Endodermal cell (in vitro differentiated cells): ENCODE measurements at regions not wholly inside any gene's neighbourhood (a gene's known extent, or its start where the extent isn't known, plus 50 kb on each side); places are given as distances from the start of the nearest gene placed in this dataset.
"Not testable (repeated sequence)": the region's sequence is repeated elsewhere in the genome, so short reads cannot be mapped to it uniquely, and the experiment has no call there.

ENCODE experiments used
- DNase-seq: peaks from one replicate; pipeline ENCODE4 v3.0.0-alpha.2; 2017
- H3K27ac ChIP-seq: 2 replicates; pipeline ENCODE4 v1.5.1; 2013; ENCODE audit warnings: mild to moderate bottlenecking, low read depth, low read length, moderate library complexity
- H3K27me3 ChIP-seq: 2 replicates; pipeline ENCODE4 v1.6.1; 2013; ENCODE audit warnings: mild to moderate bottlenecking, low read length, moderate library complexity; ENCODE audit not compliant: insufficient read depth, control insufficient read depth, poor library complexity, severe bottlenecking
- H3K36me3 ChIP-seq: 2 replicates; pipeline ENCODE4 v1.7.0; 2013; ENCODE audit warnings: mild to moderate bottlenecking, low read length, moderate library complexity; ENCODE audit not compliant: control insufficient read depth, insufficient read depth
- H3K4me1 ChIP-seq: one replicate; pipeline ENCODE4 v1.7.0; 2013; ENCODE audit warnings: low read length; ENCODE audit not compliant: control insufficient read depth, insufficient read depth
- H3K4me3 ChIP-seq: 2 replicates; pipeline ENCODE4 v1.5.1; 2013; ENCODE audit warnings: mild to moderate bottlenecking, low read length, moderate library complexity
- H3K9ac ChIP-seq: 2 replicates; pipeline ENCODE4 v1.6.1; 2013; ENCODE audit warnings: mild to moderate bottlenecking, low read length, moderate library complexity; ENCODE audit not compliant: poor library complexity, severe bottlenecking; ENCODE audit errors: extremely low read depth
- H3K9me3 ChIP-seq: 2 replicates; pipeline ENCODE4 v1.6.1; 2013; ENCODE audit warnings: mild to moderate bottlenecking, low read length, moderate library complexity; ENCODE audit not compliant: control insufficient read depth
- H3K27ac Mint-ChIP-seq: 2 replicates; pipeline ENCODE4 v1.8.0; 2020; ENCODE audit warnings: mixed read lengths
- H3K27me3 Mint-ChIP-seq: 2 replicates; pipeline ENCODE4 v1.8.0; 2021; ENCODE audit warnings: mild to moderate bottlenecking, mixed read lengths; ENCODE audit not compliant: insufficient read depth
- H3K36me3 Mint-ChIP-seq: 2 replicates; pipeline ENCODE4 v1.8.0; 2020; ENCODE audit warnings: low read depth, mixed read lengths
- H3K4me1 Mint-ChIP-seq: 2 replicates; pipeline ENCODE4 v1.8.0; 2020; ENCODE audit warnings: mixed read lengths
- H3K4me3 Mint-ChIP-seq: 2 replicates; pipeline ENCODE4 v1.8.0; 2020; ENCODE audit warnings: mild to moderate bottlenecking, moderate library complexity, mixed read lengths
- H3K9me3 Mint-ChIP-seq: 2 replicates; pipeline ENCODE4 v1.8.0; 2020; ENCODE audit warnings: mild to moderate bottlenecking, mixed read lengths
- WGBS, 2 experiments: methylation state at CpG; one replicate each; pipeline versions ENCODE4 v1.1.5 to v1.1.7; 2013; ENCODE audit warnings: missing lambda C conversion rate in 2 of 2, mixed read lengths in 1 of 2; ENCODE audit not compliant: insufficient coverage in 1 of 2, insufficient read length in 1 of 2; 5-methylcytosine and 5-hydroxymethylcytosine counted together
- TF ChIP-seq, protein P1 (sequence below): fragments of 200-600 bp; sonication (generic); conservative IDR thresholded peaks from 2 replicates; pipeline ENCODE4 v1.5.0; 2021; ENCODE audit warnings: antibody characterized with exemption, mild to moderate bottlenecking

DNA sequence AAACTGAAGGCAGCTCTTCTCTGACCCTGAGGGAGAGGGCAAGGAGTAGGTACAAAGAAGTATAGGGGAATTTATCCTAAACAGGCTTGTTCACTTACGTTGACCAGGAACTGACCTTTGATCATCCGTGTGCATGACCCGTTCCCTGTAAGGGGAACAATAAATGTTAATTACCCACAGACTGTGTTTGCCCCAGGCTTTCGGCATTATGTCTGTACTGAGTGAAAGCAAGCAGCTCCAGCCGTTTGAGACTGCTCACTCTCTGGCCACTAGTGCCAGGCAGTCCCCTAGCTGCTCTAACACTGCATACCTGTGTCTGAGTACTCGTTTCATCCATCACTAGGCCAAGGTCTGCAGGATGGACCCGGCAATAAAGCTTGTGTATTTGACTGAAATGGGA is 1365.3 kb downstream of the NCAM2 start:
- H3K4me1 ChIP-seq: no peaks in the 10 kb centered on the region
- H3K9me3 Mint-ChIP-seq: peaks cover 22% of the 10 kb centered on the region
- no peak overlapping the region for H3K9ac ChIP-seq
- H3K27me3 Mint-ChIP-seq: no peaks in the 10 kb centered on the region
- TF ChIP-seq, protein P1, sequence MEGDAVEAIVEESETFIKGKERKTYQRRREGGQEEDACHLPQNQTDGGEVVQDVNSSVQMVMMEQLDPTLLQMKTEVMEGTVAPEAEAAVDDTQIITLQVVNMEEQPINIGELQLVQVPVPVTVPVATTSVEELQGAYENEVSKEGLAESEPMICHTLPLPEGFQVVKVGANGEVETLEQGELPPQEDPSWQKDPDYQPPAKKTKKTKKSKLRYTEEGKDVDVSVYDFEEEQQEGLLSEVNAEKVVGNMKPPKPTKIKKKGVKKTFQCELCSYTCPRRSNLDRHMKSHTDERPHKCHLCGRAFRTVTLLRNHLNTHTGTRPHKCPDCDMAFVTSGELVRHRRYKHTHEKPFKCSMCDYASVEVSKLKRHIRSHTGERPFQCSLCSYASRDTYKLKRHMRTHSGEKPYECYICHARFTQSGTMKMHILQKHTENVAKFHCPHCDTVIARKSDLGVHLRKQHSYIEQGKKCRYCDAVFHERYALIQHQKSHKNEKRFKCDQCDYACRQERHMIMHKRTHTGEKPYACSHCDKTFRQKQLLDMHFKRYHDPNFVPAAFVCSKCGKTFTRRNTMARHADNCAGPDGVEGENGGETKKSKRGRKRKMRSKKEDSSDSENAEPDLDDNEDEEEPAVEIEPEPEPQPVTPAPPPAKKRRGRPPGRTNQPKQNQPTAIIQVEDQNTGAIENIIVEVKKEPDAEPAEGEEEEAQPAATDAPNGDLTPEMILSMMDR: no peak
- no peak overlapping the region for H3K4me3 ChIP-seq
- H3K27ac Mint-ChIP-seq: no peak overlapping the region
- H3K36me3 ChIP-seq: no peaks in the 10 kb centered on the region
- no peak overlapping the region for H3K27ac ChIP-seq
- 90 to 96% methylated on average over 5 to 7 of the region's 7 CpGs for WGBS, 2 experiments
- no peaks in the 10 kb centered on the region for H3K27me3 ChIP-seq
- DNase-seq: no peak
- peaks cover 23% of the 10 kb centered on the region for H3K9me3 ChIP-seq
- H3K36me3 Mint-ChIP-seq: no peaks in the 10 kb centered on the region
- H3K4me3 Mint-ChIP-seq: no peak overlapping the region
- no peaks in the 10 kb centered on the region for H3K4me1 Mint-ChIP-seq

DNA sequence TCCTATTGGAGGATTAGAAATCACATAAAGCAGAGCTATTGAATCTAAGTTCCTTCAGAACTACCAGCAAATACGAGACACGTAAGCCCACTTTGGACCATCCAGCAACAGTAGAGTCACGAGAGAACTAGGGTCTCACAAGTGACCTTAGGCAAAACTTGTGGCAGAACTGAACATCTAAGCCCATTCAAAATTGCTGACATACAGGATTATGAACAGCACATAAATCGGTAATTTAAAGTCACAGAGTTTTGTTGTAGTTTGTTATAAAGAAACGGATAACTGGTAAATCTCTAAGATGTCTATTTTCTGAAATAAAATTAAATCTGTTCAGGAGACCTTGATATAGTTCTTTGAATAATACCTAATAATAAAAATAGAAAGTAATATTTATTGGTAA is 1366.0 kb downstream of the NCAM2 start:
- Mint-ChIP-seq H3K9me3 (peaks cover 22% of the 10 kb centered on the region), H3K4me1 (no peaks in the 10 kb centered on the region), H3K27ac (no peak overlapping the region), H3K36me3 (no peaks in the 10 kb centered on the region), H3K4me3 (no peak overlapping the region), H3K27me3 (no peaks in the 10 kb centered on the region)
- Histone ChIP-seq H3K4me3 (no peak overlapping the region), H3K36me3 (no peaks in the 10 kb centered on the region), H3K27me3 (no peaks in the 10 kb centered on the region), H3K9ac (no peak overlapping the region), H3K27ac (no peak overlapping the region), H3K9me3 (peaks cover 23% of the 10 kb centered on the region), H3K4me1 (no peaks in the 10 kb centered on the region)
- TF ChIP-seq, protein P1: no peak
- no peak for DNase-seq
- 94 to 100% methylated on average over 1 to 5 of the region's 5 CpGs for WGBS, 2 experiments

DNA sequence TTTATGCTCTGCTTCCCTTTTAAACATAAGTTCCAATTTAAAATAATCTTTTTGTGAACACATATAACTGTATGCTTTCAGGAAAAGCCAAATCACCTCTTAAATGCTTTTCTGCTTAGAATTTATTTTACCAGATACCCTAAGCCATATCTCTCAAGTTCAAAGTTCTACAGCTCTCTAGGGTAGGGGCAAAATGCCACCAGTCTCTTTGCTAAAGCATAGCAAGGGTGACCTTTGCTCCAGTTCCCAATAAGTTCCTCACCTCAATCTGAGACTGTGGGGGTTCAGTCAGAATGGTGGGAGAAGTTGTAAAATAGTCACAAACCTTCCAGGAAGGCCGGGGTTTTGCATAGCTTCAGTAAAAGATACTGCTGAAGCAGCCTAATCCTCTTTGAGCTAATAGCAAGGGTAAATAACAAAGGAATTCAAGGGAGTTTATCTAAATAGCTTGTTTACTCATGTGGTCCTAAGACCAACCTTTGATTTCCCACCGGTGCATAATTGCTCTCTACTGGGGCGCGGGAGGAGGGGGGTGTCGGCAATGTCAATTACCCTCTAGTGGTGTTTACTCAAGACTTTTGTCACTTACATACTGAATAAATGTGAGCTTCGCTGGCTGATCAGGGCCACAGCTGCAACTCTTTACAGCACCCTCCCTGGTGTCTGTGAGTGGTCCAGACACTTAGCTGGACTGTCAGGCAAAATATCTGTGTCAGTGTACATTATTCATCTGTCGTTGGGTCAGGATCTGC is 1376.2 kb downstream of the NCAM2 start:
- no peak overlapping the region for H3K27ac ChIP-seq
- TF ChIP-seq, protein P1: no peak
- peaks cover 6% of the 10 kb centered on the region for H3K4me1 ChIP-seq
- H3K4me3 ChIP-seq: peak overlapping the region; percentile 14
- peak; percentile 90 for DNase-seq
- WGBS, 2 experiments: 7 to 23% methylated on average over 3 to 7 of the region's 7 CpGs
- peaks cover 35% of the 10 kb centered on the region for H3K27me3 Mint-ChIP-seq
- peak overlapping the region; percentile 42 for H3K4me3 Mint-ChIP-seq
- no peaks in the 10 kb centered on the region for H3K36me3 ChIP-seq
- peaks cover 9% of the 10 kb centered on the region for H3K9me3 Mint-ChIP-seq
- no peak overlapping the region for H3K9ac ChIP-seq
- H3K36me3 Mint-ChIP-seq: peaks cover 4% of the 10 kb centered on the region
- peaks cover 26% of the 10 kb centered on the region for H3K4me1 Mint-ChIP-seq
- no peaks in the 10 kb centered on the region for H3K27me3 ChIP-seq
- H3K9me3 ChIP-seq: peaks cover 21% of the 10 kb centered on the region
- peak overlapping the region; percentile 91 for H3K27ac Mint-ChIP-seq

DNA sequence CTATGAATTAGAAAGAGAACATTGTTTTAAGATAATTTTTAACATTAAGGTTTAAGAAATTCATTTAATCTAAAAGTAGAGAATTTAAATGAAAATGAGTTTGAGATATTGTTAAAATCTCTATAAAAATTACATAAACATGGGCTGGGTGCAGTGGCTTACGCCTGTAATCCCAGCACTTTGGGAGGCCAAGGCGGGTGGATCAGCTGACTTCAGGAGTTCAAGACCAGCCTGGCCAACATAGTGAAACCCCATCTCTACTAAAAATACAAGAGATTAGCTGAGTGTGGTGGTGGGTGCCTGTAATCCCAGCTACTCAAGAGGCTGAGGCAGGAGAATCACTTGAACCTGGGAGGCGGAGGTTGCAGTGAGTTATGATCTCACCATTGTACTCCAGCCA is 1379.6 kb downstream of the NCAM2 start:
- not testable (repeated sequence) for DNase-seq, H3K27me3 ChIP-seq, H3K27ac Mint-ChIP-seq, H3K9me3 ChIP-seq, H3K4me3 Mint-ChIP-seq, H3K36me3 ChIP-seq, H3K4me1 ChIP-seq, H3K9me3 Mint-ChIP-seq, H3K9ac ChIP-seq, H3K4me3 ChIP-seq, H3K27ac ChIP-seq, H3K36me3 Mint-ChIP-seq
- whole genome bisulfite sequencing, 2 experiments: 80 to 92% methylated on average over 2 to 3 of the region's 3 CpGs
- H3K27me3 Mint-ChIP-seq: peaks cover 29% of the 10 kb centered on the region
- peaks cover 35% of the 10 kb centered on the region for H3K4me1 Mint-ChIP-seq
